GM23338 (cell line): ENCODE measurements at regions not wholly inside any gene's neighbourhood (a gene's known extent, or its start where the extent isn't known, plus 50 kb on each side); places are given as distances from the start of the nearest gene placed in this dataset.
A peak's percentile ranks its signal among the peaks of the same experiment; 100 is the strongest.

Experiments used
- ATAC-seq: fragments of 200-7000 bp; cut with Tn5 transposase; 3 replicates; pipeline ENCODE4 v1.9.1; 2020
- DNase-seq: peaks from one replicate; pipeline ENCODE4 v3.0.0-alpha.2; 2015; ENCODE audit warnings: low spot score
- H2AFZ ChIP-seq: fragments of 200-600 bp; sonication (generic); 2 replicates; pipeline ENCODE4 v1.8.0; 2016; ENCODE audit warnings: antibody characterized with exemption, mild to moderate bottlenecking, moderate library complexity
- H3F3A ChIP-seq: fragments of 200-600 bp; sonication (generic); replicated peaks from 2 replicates; pipeline ENCODE4 v1.8.0; 2017; ENCODE audit warnings: antibody characterized with exemption, mixed run types, low read depth
- H3K27ac ChIP-seq: fragments of 200-600 bp; sonication (generic); 2 replicates; pipeline ENCODE4 v1.6.1; 2016; ENCODE audit warnings: low read depth
- H3K27me3 ChIP-seq: fragments of 200-600 bp; sonication (generic); 2 replicates; pipeline ENCODE4 v1.8.0; 2016; ENCODE audit warnings: mild to moderate bottlenecking, mixed run types, moderate library complexity; ENCODE audit not compliant: insufficient read depth
- H3K36me3 ChIP-seq: fragments of 200-600 bp; sonication (generic); 2 replicates; pipeline ENCODE4 v1.8.0; 2016; ENCODE audit warnings: mild to moderate bottlenecking; ENCODE audit not compliant: insufficient read depth
- H3K4me1 ChIP-seq: fragments of 200-600 bp; sonication (generic); 2 replicates; pipeline ENCODE4 v1.8.0; 2016; ENCODE audit warnings: mild to moderate bottlenecking, moderate library complexity; ENCODE audit not compliant: insufficient read depth
- H3K4me2 ChIP-seq: fragments of 200-600 bp; sonication (generic); 2 replicates; pipeline ENCODE4 v1.7.1; 2017; ENCODE audit warnings: mixed run types
- H3K4me3 ChIP-seq: fragments of 200-600 bp; sonication (generic); 2 replicates; pipeline ENCODE4 v1.6.1; 2016; ENCODE audit warnings: mixed run types
- H3K79me2 ChIP-seq: fragments of 200-600 bp; sonication (generic); replicated peaks from 2 replicates; pipeline ENCODE4 v1.8.0; 2017; ENCODE audit warnings: mild to moderate bottlenecking; ENCODE audit not compliant: insufficient read depth
- H3K9me2 ChIP-seq: fragments of 200-600 bp; sonication (generic); 2 replicates; pipeline ENCODE4 v1.8.0; 2017; ENCODE audit not compliant: insufficient read depth
- H4K20me1 ChIP-seq: fragments of 200-600 bp; sonication (generic); replicated peaks from 2 replicates; pipeline ENCODE4 v1.8.0; 2017; ENCODE audit warnings: mild to moderate bottlenecking; ENCODE audit not compliant: insufficient read depth
- H3K27ac Mint-ChIP-seq: 2 replicates; pipeline ENCODE4 v1.8.0; 2020; ENCODE audit warnings: inconsistent platforms, mild to moderate bottlenecking, moderate library complexity, mixed read lengths
- H3K27me3 Mint-ChIP-seq: 3 replicates; pipeline ENCODE4 v1.8.0; 2022; ENCODE audit warnings: low read depth, mild to moderate bottlenecking, moderate library complexity, mixed read lengths, inconsistent platforms; ENCODE audit not compliant: insufficient read depth, poor library complexity
- H3K36me3 Mint-ChIP-seq: 3 replicates; pipeline ENCODE4 v1.8.0; 2021; ENCODE audit warnings: low read depth, mild to moderate bottlenecking, inconsistent platforms, moderate library complexity, mixed read lengths
- H3K4me1 Mint-ChIP-seq: 3 replicates; pipeline ENCODE4 v1.8.0; 2020; ENCODE audit warnings: mild to moderate bottlenecking, inconsistent platforms, mixed read lengths
- H3K4me3 Mint-ChIP-seq: 3 replicates; pipeline ENCODE4 v1.8.0; 2021; ENCODE audit warnings: moderate library complexity, mild to moderate bottlenecking, inconsistent platforms, mixed read lengths
- H3K9me3 Mint-ChIP-seq: 3 replicates; pipeline ENCODE4 v1.8.0; 2020; ENCODE audit warnings: moderate library complexity, mild to moderate bottlenecking, inconsistent platforms, mixed read lengths
- CREB1 ChIP-seq: fragments of 250-450 bp; sonication (Bioruptor Pico); IDR thresholded peaks from 2 replicates; pipeline ENCODE4 v1.5.0; 2020; ENCODE audit warnings: low read depth, mild to moderate bottlenecking, moderate library complexity
- ETS1 ChIP-seq: IDR thresholded peaks from 2 replicates; pipeline ENCODE4 v1.6.1; 2016; ENCODE audit warnings: antibody characterized with exemption
- EZH2 ChIP-seq: fragments of 200-600 bp; sonication (generic); IDR thresholded peaks from one replicate; pipeline ENCODE4 v1.8.0; 2017; ENCODE audit warnings: antibody characterized with exemption, mild to moderate bottlenecking, low read depth; ENCODE audit not compliant: unreplicated experiment
- EZH2phosphoT487 ChIP-seq: fragments of 200-600 bp; sonication (generic); IDR thresholded peaks from one replicate; pipeline ENCODE4 v1.8.1; 2018; ENCODE audit warnings: antibody characterized with exemption; ENCODE audit not compliant: unreplicated experiment
- JUNB ChIP-seq: IDR thresholded peaks from one replicate; pipeline ENCODE4 v1.6.1; 2016; ENCODE audit warnings: antibody characterized with exemption; ENCODE audit not compliant: unreplicated experiment
- NANOG ChIP-seq: IDR thresholded peaks from 2 replicates; pipeline ENCODE4 v1.6.1; 2016; ENCODE audit warnings: antibody characterized with exemption, borderline replicate concordance
- POLR2AphosphoS5 ChIP-seq: IDR thresholded peaks from 2 replicates; pipeline ENCODE4 v1.6.1; 2016; ENCODE audit warnings: antibody characterized with exemption, low read depth
- REST ChIP-seq: IDR thresholded peaks from one replicate; pipeline ENCODE4 v1.6.1; 2018; ENCODE audit warnings: antibody characterized with exemption; ENCODE audit not compliant: unreplicated experiment
- STAT1 ChIP-seq: IDR thresholded peaks from one replicate; pipeline ENCODE4 v1.6.1; 2016; ENCODE audit warnings: antibody characterized with exemption; ENCODE audit not compliant: unreplicated experiment
- ZNF114 ChIP-seq: fragments of 250-450 bp; sonication (Bioruptor Pico); IDR thresholded peaks from 2 replicates; pipeline ENCODE4 v1.5.0; 2020; ENCODE audit warnings: mild to moderate bottlenecking, moderate library complexity
- ZNF331 ChIP-seq: fragments of 250-450 bp; sonication (Bioruptor Pico); IDR thresholded peaks from 2 replicates; pipeline ENCODE4 v1.5.0; 2020; ENCODE audit warnings: low read depth, mild to moderate bottlenecking, moderate library complexity
- TF ChIP-seq, protein P1 (sequence below), 2 experiments: fragments of 200-600 bp in 1 of 2; sonication (generic) in 1 of 2; conservative IDR thresholded peaks; 2 replicates each; pipeline versions ENCODE4 v1.5.1 to v1.6.1; 2016 to 2017; ENCODE audit warnings: antibody characterized with exemption in 2 of 2, low read depth in 2 of 2, mild to moderate bottlenecking in 2 of 2, moderate library complexity in 1 of 2

DNA sequence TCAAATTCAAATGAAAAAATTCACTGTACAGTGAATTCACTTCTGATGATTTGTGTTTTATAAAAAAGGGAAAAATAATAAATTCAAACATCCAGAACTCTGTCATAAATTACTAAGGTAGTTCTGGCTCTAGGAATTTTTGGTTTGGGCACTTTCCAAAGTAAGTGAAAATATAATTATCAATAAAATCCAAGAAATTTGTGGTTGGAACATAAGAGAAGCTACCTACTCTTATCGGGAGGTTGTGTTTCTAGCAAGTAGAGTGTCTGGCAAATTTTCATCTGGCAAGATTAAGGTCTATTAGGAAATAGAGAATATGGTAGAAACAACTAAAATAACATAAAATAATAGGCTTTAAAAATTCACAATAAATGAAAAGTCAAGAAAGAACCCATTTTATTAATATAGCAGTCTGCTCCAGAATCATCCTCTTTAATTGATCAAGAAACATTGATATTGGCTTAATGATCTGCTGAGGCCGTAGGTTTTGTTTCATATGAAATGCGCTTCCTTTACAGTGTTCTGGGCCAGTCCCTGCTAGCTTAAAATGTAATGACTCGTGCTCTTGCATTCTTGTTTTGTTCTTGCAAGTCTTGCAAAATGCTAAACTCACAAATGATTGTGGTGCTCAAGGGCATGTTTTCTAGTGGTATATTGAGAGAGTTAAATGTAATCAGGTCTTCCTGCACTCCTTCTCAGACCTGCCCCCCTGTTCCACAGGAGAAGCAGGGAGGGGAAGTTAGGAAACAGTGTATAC, 331.4 kb downstream of the RAPGEF2 start:
- Mint-ChIP-seq H3K4me3 (no peak overlapping the region), H3K27me3 (peaks cover 5% of the 10 kb centered on the region), H3K27ac (no peak overlapping the region), H3K9me3 (no peaks in the 10 kb centered on the region), H3K36me3 (no peaks in the 10 kb centered on the region), H3K4me1 (peaks cover 6% of the 10 kb centered on the region; the same call in 2 of the 3 replicates)
- Histone ChIP-seq H3F3A (no peaks in the 10 kb centered on the region), H3K27ac (no peak overlapping the region), H3K4me2 (no peak overlapping the region), H3K79me2 (no peaks in the 10 kb centered on the region), H3K9me2 (no peaks in the 10 kb centered on the region), H4K20me1 (no peaks in the 10 kb centered on the region), H3K36me3 (no peaks in the 10 kb centered on the region), H3K4me3 (no peak overlapping the region), H3K27me3 (no peaks in the 10 kb centered on the region), H3K4me1 (no peaks in the 10 kb centered on the region), H2AFZ (peak overlapping the region; percentile 86; the same call in 1 of the 2 replicates)
- ATAC-seq (no peak), DNase-seq (no peak)
- TF ChIP-seq POLR2AphosphoS5 (no peak), EZH2 (no peak), CREB1 (CRISPR knock-in tag) (no peak), ZNF114 (no peak), EZH2phosphoT487 (no peak)
- TF ChIP-seq, protein P1, sequence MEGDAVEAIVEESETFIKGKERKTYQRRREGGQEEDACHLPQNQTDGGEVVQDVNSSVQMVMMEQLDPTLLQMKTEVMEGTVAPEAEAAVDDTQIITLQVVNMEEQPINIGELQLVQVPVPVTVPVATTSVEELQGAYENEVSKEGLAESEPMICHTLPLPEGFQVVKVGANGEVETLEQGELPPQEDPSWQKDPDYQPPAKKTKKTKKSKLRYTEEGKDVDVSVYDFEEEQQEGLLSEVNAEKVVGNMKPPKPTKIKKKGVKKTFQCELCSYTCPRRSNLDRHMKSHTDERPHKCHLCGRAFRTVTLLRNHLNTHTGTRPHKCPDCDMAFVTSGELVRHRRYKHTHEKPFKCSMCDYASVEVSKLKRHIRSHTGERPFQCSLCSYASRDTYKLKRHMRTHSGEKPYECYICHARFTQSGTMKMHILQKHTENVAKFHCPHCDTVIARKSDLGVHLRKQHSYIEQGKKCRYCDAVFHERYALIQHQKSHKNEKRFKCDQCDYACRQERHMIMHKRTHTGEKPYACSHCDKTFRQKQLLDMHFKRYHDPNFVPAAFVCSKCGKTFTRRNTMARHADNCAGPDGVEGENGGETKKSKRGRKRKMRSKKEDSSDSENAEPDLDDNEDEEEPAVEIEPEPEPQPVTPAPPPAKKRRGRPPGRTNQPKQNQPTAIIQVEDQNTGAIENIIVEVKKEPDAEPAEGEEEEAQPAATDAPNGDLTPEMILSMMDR (conservative IDR thresholded peaks at IDR 0.05; ENCODE audit: low read depth in 2 of 2), result no peak

DNA sequence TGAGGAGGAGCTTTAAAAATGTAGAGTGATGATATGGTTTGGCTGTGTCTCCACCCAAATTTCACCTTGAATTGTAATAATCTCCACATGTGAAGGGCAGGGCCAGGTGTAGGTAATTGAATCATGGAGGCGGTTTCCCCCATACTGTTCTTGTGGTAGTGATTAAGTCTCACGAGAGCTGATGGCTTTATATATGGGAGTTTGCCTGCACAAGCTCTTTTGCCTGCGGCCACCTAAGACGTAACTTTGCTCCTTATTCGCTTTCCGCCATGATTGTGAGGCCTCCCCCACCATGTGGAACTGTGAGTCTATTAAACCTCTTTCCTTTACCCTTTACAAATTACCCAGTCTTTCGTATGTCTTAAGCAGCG, 332.0 kb downstream of the RAPGEF2 start:
- Histone ChIP-seq H3K27ac (no peak overlapping the region), H2AFZ (peak overlapping the region; percentile 86; the same call in 1 of the 2 replicates), H3K27me3 (no peaks in the 10 kb centered on the region), H4K20me1 (no peaks in the 10 kb centered on the region), H3K4me1 (no peaks in the 10 kb centered on the region), H3K9me2 (no peaks in the 10 kb centered on the region), H3K36me3 (no peaks in the 10 kb centered on the region), H3K79me2 (no peaks in the 10 kb centered on the region), H3K4me2 (no peak overlapping the region), H3K4me3 (no peak overlapping the region), H3F3A (no peaks in the 10 kb centered on the region)
- ATAC-seq (no peak), DNase-seq (no peak)
- Mint-ChIP-seq H3K27ac (no peak overlapping the region), H3K36me3 (no peaks in the 10 kb centered on the region), H3K4me3 (no peak overlapping the region), H3K9me3 (no peaks in the 10 kb centered on the region), H3K27me3 (peaks cover 5% of the 10 kb centered on the region), H3K4me1 (peaks cover 6% of the 10 kb centered on the region; the same call in 2 of the 3 replicates)
- TF ChIP-seq ETS1 (no peak), STAT1 (no peak), ZNF331 (CRISPR knock-in tag) (no peak), ZNF114 (no peak), REST (no peak), NANOG (no peak), JUNB (no peak)
- TF ChIP-seq, protein P1 (conservative IDR thresholded peaks at IDR 0.05; ENCODE audit: low read depth in 2 of 2), result no peak
